H9 (cell line): ENCODE measurements at regions not wholly inside any gene's neighbourhood (a gene's known extent, or its start where the extent isn't known, plus 50 kb on each side); places are given as distances from the start of the nearest gene placed in this dataset.

ENCODE experiments used
- DNase-seq: peaks from one replicate; pipeline ENCODE4 v3.0.0-alpha.2; 2017
- H2AFZ ChIP-seq: one replicate; pipeline ENCODE4 v1.6.1; 2013; ENCODE audit warnings: mild to moderate bottlenecking, low read length, control low read depth, moderate library complexity
- H2AK5ac ChIP-seq: 2 replicates; pipeline ENCODE4 v1.6.1; 2013; ENCODE audit warnings: low read length, control low read depth, mixed read lengths; ENCODE audit not compliant: insufficient read length
- H2BK120ac ChIP-seq: one replicate; pipeline ENCODE4 v1.6.1; 2013; ENCODE audit warnings: low read depth, mild to moderate bottlenecking, low read length, control low read depth, inconsistent platforms; ENCODE audit not compliant: poor library complexity, severe bottlenecking
- H2BK12ac ChIP-seq: 2 replicates; pipeline ENCODE4 v1.6.1; 2013; ENCODE audit warnings: low read length, control low read depth, mixed read lengths, low read depth; ENCODE audit not compliant: insufficient read length
- H2BK15ac ChIP-seq: 2 replicates; pipeline ENCODE4 v1.6.1; 2013; ENCODE audit warnings: low read depth, low read length, control low read depth
- H2BK20ac ChIP-seq: one replicate; pipeline ENCODE4 v1.6.1; 2013; ENCODE audit warnings: low read depth, mild to moderate bottlenecking, low read length, control low read depth, inconsistent platforms; ENCODE audit not compliant: poor library complexity, severe bottlenecking
- H2BK5ac ChIP-seq: 2 replicates; pipeline ENCODE4 v1.6.1; 2013; ENCODE audit warnings: low read length, control low read depth, mixed read lengths; ENCODE audit not compliant: insufficient read length
- H3K14ac ChIP-seq: 2 replicates; pipeline ENCODE4 v1.6.1; 2013; ENCODE audit warnings: low read length, control low read depth; ENCODE audit not compliant: insufficient read depth
- H3K18ac ChIP-seq: 2 replicates; pipeline ENCODE4 v1.6.1; 2013; ENCODE audit warnings: low read depth, mild to moderate bottlenecking, mixed read lengths, low read length, control low read depth; ENCODE audit not compliant: insufficient read length
- H3K23ac ChIP-seq: 2 replicates; pipeline ENCODE4 v1.6.1; 2013; ENCODE audit warnings: low read length, control low read depth, mixed read lengths, low read depth; ENCODE audit not compliant: insufficient read length
- H3K23me2 ChIP-seq: 2 replicates; pipeline ENCODE4 v1.6.1; 2013; ENCODE audit warnings: low read depth, mild to moderate bottlenecking, mixed read lengths, low read length, control low read depth; ENCODE audit not compliant: insufficient read length, poor library complexity, severe bottlenecking
- H3K27ac ChIP-seq: 2 replicates; pipeline ENCODE4 v1.5.1; 2013; ENCODE audit warnings: low read length, control low read depth, mixed read lengths, low read depth; ENCODE audit not compliant: insufficient read length
- H3K27me3 ChIP-seq: 2 replicates; pipeline ENCODE4 v1.6.1; 2013; ENCODE audit warnings: low read length, control low read depth, inconsistent platforms; ENCODE audit not compliant: insufficient read depth
- H3K4ac ChIP-seq: 2 replicates; pipeline ENCODE4 v1.6.1; 2013; ENCODE audit warnings: low read depth, mild to moderate bottlenecking, control low read depth, inconsistent platforms, low read length, moderate library complexity
- H3K4me1 ChIP-seq: 2 replicates; pipeline ENCODE4 v1.6.1; 2013; ENCODE audit warnings: low read length, control low read depth, inconsistent platforms; ENCODE audit not compliant: insufficient read depth
- H3K4me2 ChIP-seq: 2 replicates; pipeline ENCODE4 v1.6.1; 2013; ENCODE audit warnings: low read length, control low read depth, mixed read lengths; ENCODE audit not compliant: insufficient read length, insufficient read depth
- H3K56ac ChIP-seq: 2 replicates; pipeline ENCODE4 v1.6.1; 2013; ENCODE audit warnings: low read depth, mild to moderate bottlenecking, mixed read lengths, low read length, control low read depth; ENCODE audit not compliant: insufficient read length
- H3K79me1 ChIP-seq: 2 replicates; pipeline ENCODE4 v1.6.1; 2013; ENCODE audit warnings: low read depth, mild to moderate bottlenecking, moderate library complexity, low read length, control low read depth, inconsistent platforms; ENCODE audit not compliant: insufficient read depth, poor library complexity, severe bottlenecking
- H3K79me2 ChIP-seq: 2 replicates; pipeline ENCODE4 v1.6.1; 2013; ENCODE audit warnings: low read length, control low read depth, inconsistent platforms; ENCODE audit not compliant: insufficient read depth
- H3K9ac ChIP-seq: 2 replicates; pipeline ENCODE4 v1.6.1; 2013; ENCODE audit warnings: low read length, control low read depth, mixed read lengths; ENCODE audit not compliant: insufficient read length; ENCODE audit errors: extremely low read depth
- H3K9me3 ChIP-seq: one replicate; pipeline ENCODE4 v1.6.1; 2013; ENCODE audit warnings: low read depth, low read length, inconsistent platforms; ENCODE audit not compliant: control insufficient read depth
- H3T11ph ChIP-seq: one replicate; pipeline ENCODE4 v1.6.1; 2013; ENCODE audit warnings: mild to moderate bottlenecking, low read length, control low read depth, inconsistent platforms
- H4K20me1 ChIP-seq: one replicate; pipeline ENCODE4 v1.6.1; 2013; ENCODE audit not compliant: control insufficient read depth, insufficient read length, insufficient read depth
- H4K5ac ChIP-seq: 2 replicates; pipeline ENCODE4 v1.6.1; 2013; ENCODE audit warnings: low read depth, mild to moderate bottlenecking, mixed read lengths, low read length, control low read depth; ENCODE audit not compliant: insufficient read length
- H4K8ac ChIP-seq: replicated peaks from 2 replicates; pipeline ENCODE4 v1.6.1; 2013; ENCODE audit warnings: low read length, control low read depth, mixed read lengths, low read depth; ENCODE audit not compliant: insufficient read length
- H4K91ac ChIP-seq: 2 replicates; pipeline ENCODE4 v1.6.1; 2013; ENCODE audit warnings: low read depth, mild to moderate bottlenecking, moderate library complexity, mixed read lengths, low read length, control low read depth; ENCODE audit not compliant: insufficient read length
- H3K27ac Mint-ChIP-seq, 3 experiments: 2 replicates in 2 of 3; 3 replicates in 1 of 3; pipeline ENCODE4 v1.8.0; 2020 to 2021; ENCODE audit warnings: mixed read lengths in 3 of 3, mild to moderate bottlenecking in 1 of 3, moderate library complexity in 1 of 3
- H3K27me3 Mint-ChIP-seq: 2 replicates; pipeline ENCODE4 v1.8.0; 2021; ENCODE audit warnings: low read depth, mild to moderate bottlenecking, moderate library complexity, mixed read lengths
- H3K36me3 Mint-ChIP-seq, 3 experiments: 2 replicates in 2 of 3; 3 replicates in 1 of 3; pipeline ENCODE4 v1.8.0; 2020 to 2021; ENCODE audit warnings: low read depth in 3 of 3, mixed read lengths in 3 of 3; ENCODE audit not compliant: insufficient read depth in 1 of 3
- H3K4me1 Mint-ChIP-seq, 2 experiments: 2 replicates each; pipeline ENCODE4 v1.8.0; 2020; ENCODE audit warnings: mixed read lengths in 2 of 2
- H3K4me3 Mint-ChIP-seq, 2 experiments: 2 replicates in 1 of 2; 3 replicates in 1 of 2; pipeline ENCODE4 v1.8.0; 2020 to 2021; ENCODE audit warnings: mild to moderate bottlenecking in 2 of 2, mixed read lengths in 2 of 2, moderate library complexity in 1 of 2
- H3K9me3 Mint-ChIP-seq, 2 experiments: 2 replicates in 1 of 2; 3 replicates in 1 of 2; pipeline ENCODE4 v1.8.0; 2020; ENCODE audit warnings: mild to moderate bottlenecking in 2 of 2, mixed read lengths in 2 of 2, moderate library complexity in 1 of 2
- WGBS: extraction: QIAGEN DNeasy Blood & Tissue Kit; methylation state at CpG from one replicate; pipeline ENCODE4 v1.1.7; 2013; ENCODE audit warnings: missing lambda C conversion rate, low lambda C conversion rate, mixed read lengths; ENCODE audit not compliant: insufficient read length; ENCODE audit errors: extremely low coverage; 5-methylcytosine and 5-hydroxymethylcytosine counted together
- TF ChIP-seq, protein P1 (sequence below): fragments of 200-600 bp; sonication (generic); conservative IDR thresholded peaks from 3 replicates; pipeline ENCODE4 v1.8.0; 2021; ENCODE audit warnings: antibody characterized with exemption, mild to moderate bottlenecking

DNA sequence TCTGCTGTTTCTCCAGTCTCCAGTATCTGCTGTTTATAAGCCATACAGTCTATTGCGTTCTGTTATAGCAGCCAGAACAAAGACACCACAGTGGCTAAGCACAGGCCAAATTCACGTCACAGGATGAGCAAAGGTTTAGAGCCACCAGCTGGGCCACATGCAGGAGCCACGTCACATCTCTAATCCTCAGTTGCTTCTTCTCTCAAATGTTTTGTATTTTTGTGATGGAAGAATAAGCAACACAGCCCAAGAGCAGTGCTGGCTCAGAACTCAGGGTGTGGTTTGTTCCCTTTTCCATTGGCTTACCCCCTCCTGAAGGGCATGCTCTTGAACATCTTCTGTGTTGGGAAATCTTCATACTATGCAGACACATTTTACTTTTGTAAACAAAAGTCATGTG is 309.4 kb upstream of the CDH5 start:
- no peak overlapping the region for H3K9ac ChIP-seq
- H2AK5ac ChIP-seq = no peak overlapping the region
- H3K4me1 ChIP-seq = peaks cover 6% of the 10 kb centered on the region; the same call in 1 of the 2 replicates
- H3K27me3 ChIP-seq = no peaks in the 10 kb centered on the region
- H2BK20ac ChIP-seq = no peak overlapping the region
- H2BK5ac ChIP-seq = no peak overlapping the region
- H3K27me3 Mint-ChIP-seq = peaks cover 2% of the 10 kb centered on the region
- H3K4me1 Mint-ChIP-seq = 0 out of 4 replicates have a peak, but pooled peaks cover 0 to 2% of the 10 kb centered on the region in 2 experiments
- H3K9me3 ChIP-seq = no peaks in the 10 kb centered on the region
- H2BK120ac ChIP-seq = no peak overlapping the region
- no peak overlapping the region for H3K4ac ChIP-seq
- H4K20me1 ChIP-seq = no peaks in the 10 kb centered on the region
- no peaks in the 10 kb centered on the region for H3K9me3 Mint-ChIP-seq
- no peaks in the 10 kb centered on the region for H3K23me2 ChIP-seq
- H2BK15ac ChIP-seq = no peak overlapping the region
- no peak overlapping the region for H4K8ac ChIP-seq
- no peaks in the 10 kb centered on the region for H3K79me1 ChIP-seq
- no peak overlapping the region for H3K18ac ChIP-seq
- no peak overlapping the region for H3K23ac ChIP-seq
- no peak overlapping the region for H2AFZ ChIP-seq
- no peak overlapping the region for H3K27ac Mint-ChIP-seq
- H2BK12ac ChIP-seq = no peak overlapping the region
- TF ChIP-seq, protein P1, sequence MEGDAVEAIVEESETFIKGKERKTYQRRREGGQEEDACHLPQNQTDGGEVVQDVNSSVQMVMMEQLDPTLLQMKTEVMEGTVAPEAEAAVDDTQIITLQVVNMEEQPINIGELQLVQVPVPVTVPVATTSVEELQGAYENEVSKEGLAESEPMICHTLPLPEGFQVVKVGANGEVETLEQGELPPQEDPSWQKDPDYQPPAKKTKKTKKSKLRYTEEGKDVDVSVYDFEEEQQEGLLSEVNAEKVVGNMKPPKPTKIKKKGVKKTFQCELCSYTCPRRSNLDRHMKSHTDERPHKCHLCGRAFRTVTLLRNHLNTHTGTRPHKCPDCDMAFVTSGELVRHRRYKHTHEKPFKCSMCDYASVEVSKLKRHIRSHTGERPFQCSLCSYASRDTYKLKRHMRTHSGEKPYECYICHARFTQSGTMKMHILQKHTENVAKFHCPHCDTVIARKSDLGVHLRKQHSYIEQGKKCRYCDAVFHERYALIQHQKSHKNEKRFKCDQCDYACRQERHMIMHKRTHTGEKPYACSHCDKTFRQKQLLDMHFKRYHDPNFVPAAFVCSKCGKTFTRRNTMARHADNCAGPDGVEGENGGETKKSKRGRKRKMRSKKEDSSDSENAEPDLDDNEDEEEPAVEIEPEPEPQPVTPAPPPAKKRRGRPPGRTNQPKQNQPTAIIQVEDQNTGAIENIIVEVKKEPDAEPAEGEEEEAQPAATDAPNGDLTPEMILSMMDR = no peak
- H4K91ac ChIP-seq = no peak overlapping the region
- no peaks in the 10 kb centered on the region for H3K79me2 ChIP-seq
- H3K36me3 Mint-ChIP-seq = peaks cover 0 to 2% (median 0%) of the 10 kb centered on the region in 3 experiments; a peak in 1 of 7 replicates
- no peak for DNase-seq
- no peak overlapping the region for H3T11ph ChIP-seq
- no peak overlapping the region for H4K5ac ChIP-seq
- H3K27ac ChIP-seq = no peak overlapping the region
- H3K56ac ChIP-seq = no peak overlapping the region
- no CpG with 5 or more reads among the region's 3 CpGs for WGBS
- no peak overlapping the region for H3K4me2 ChIP-seq
- no peak overlapping the region for H3K14ac ChIP-seq
- no peak overlapping the region for H3K4me3 Mint-ChIP-seq
